ENCODE measurements at regions not wholly inside any gene's neighbourhood (a gene's known extent, or its start where the extent isn't known, plus 50 kb on each side); places are given as distances from the start of the nearest gene placed in this dataset.

- H3K4me1 ChIP-seq (ENCODE audit: insufficient read depth, low read length), result no peaks in the 10 kb centered on the region
- no peaks in the 10 kb centered on the region for H3K79me1 ChIP-seq (ENCODE audit: insufficient read depth, low read depth, low read length, poor library complexity, severe bottlenecking)
- H2AFZ ChIP-seq (ENCODE audit: low read length), result no peak overlapping the region
- no peak overlapping the region for H2BK20ac ChIP-seq (ENCODE audit: low read depth, low read length, poor library complexity, severe bottlenecking)
- no peak overlapping the region for H3K4me3 Mint-ChIP-seq
- no peaks in the 10 kb centered on the region for H3K79me2 ChIP-seq (ENCODE audit: insufficient read depth, low read length)
- H3K23me2 ChIP-seq (ENCODE audit: insufficient read length, low read depth, low read length, poor library complexity, severe bottlenecking), result no peaks in the 10 kb centered on the region
- H3K27ac Mint-ChIP-seq, result no peak overlapping the region
- H3K9me3 Mint-ChIP-seq, result no peaks in the 10 kb centered on the region; a peak in 1 of 5 replicates
- no peak overlapping the region for H2BK15ac ChIP-seq (ENCODE audit: low read depth, low read length)
- H3K9me3 ChIP-seq (ENCODE audit: control insufficient read depth, low read depth, low read length), result no peaks in the 10 kb centered on the region
- H3K9ac ChIP-seq (ENCODE audit: extremely low read depth, insufficient read length, low read length), result no peak overlapping the region
- no peak overlapping the region for H3K14ac ChIP-seq (ENCODE audit: insufficient read depth, low read length)
- H3K23ac ChIP-seq (ENCODE audit: insufficient read length, low read depth, low read length), result no peak overlapping the region
- H2AK5ac ChIP-seq (ENCODE audit: insufficient read length, low read length), result no peak overlapping the region
- no peak overlapping the region for H4K91ac ChIP-seq (ENCODE audit: insufficient read length, low read depth, low read length)
- H3K27me3 ChIP-seq (ENCODE audit: insufficient read depth, low read length), result no peaks in the 10 kb centered on the region
- no peaks in the 10 kb centered on the region for H3K36me3 Mint-ChIP-seq (ENCODE audit: insufficient read depth in 1 of 3, low read depth in 3 of 3)
- no peak overlapping the region for H3K4ac ChIP-seq (ENCODE audit: low read depth, low read length)
- no peak for TF ChIP-seq CTCF (conservative IDR thresholded peaks at IDR 0.05)
- H3K56ac ChIP-seq (ENCODE audit: insufficient read length, low read depth, low read length), result no peak overlapping the region
- H3K18ac ChIP-seq (ENCODE audit: insufficient read length, low read depth, low read length), result no peak overlapping the region
- no peak for DNase-seq
- no peaks in the 10 kb centered on the region for H4K20me1 ChIP-seq (ENCODE audit: control insufficient read depth, insufficient read depth, insufficient read length)
- no peak overlapping the region for H4K5ac ChIP-seq (ENCODE audit: insufficient read length, low read depth, low read length)
- H2BK120ac ChIP-seq (ENCODE audit: low read depth, low read length, poor library complexity, severe bottlenecking), result no peak overlapping the region
- no peaks in the 10 kb centered on the region for H3K4me1 Mint-ChIP-seq
- H4K8ac ChIP-seq (replicated peaks; ENCODE audit: insufficient read length, low read depth, low read length), result no peak overlapping the region
- H3K4me2 ChIP-seq (ENCODE audit: insufficient read depth, insufficient read length, low read length), result no peak overlapping the region
- H2BK5ac ChIP-seq (ENCODE audit: insufficient read length, low read length), result no peak overlapping the region
- no peak overlapping the region for H3T11ph ChIP-seq (ENCODE audit: low read length)
- H2BK12ac ChIP-seq (ENCODE audit: insufficient read length, low read depth, low read length), result no peak overlapping the region
- no peak overlapping the region for H3K27ac ChIP-seq (ENCODE audit: insufficient read length, low read depth, low read length)
- no peaks in the 10 kb centered on the region for H3K27me3 Mint-ChIP-seq (ENCODE audit: low read depth)
These were observed 479.7 kb upstream of the MGAT4C start for GRCh38 chr12:86735851-86736250.
